SJCRH30 (cell line): ENCODE measurements at regions not wholly inside any gene's neighbourhood (a gene's known extent, or its start where the extent isn't known, plus 50 kb on each side); places are given as distances from the start of the nearest gene placed in this dataset.
A peak's percentile ranks its signal among the peaks of the same experiment; 100 is the strongest.

Source experiments
- DNase-seq, 2 experiments: peaks; one replicate each; pipeline ENCODE4 v3.0.0-alpha.2; 2015 to 2020
- H3K27ac ChIP-seq: fragments of 250-450 bp; sonication (Bioruptor Pico); 2 replicates; pipeline ENCODE4 v1.5.1; 2020; ENCODE audit warnings: mild to moderate bottlenecking, moderate library complexity
- H3K27me3 ChIP-seq: fragments of 250-450 bp; sonication (Bioruptor Pico); 2 replicates; pipeline ENCODE4 v1.5.1; 2020; ENCODE audit warnings: mild to moderate bottlenecking, moderate library complexity
- H3K36me3 ChIP-seq: fragments of 250-450 bp; sonication (Bioruptor Pico); 2 replicates; pipeline ENCODE4 v1.5.1; 2020; ENCODE audit warnings: mild to moderate bottlenecking, moderate library complexity
- H3K4me1 ChIP-seq: fragments of 250-450 bp; sonication (Bioruptor Pico); 2 replicates; pipeline ENCODE4 v1.5.1; 2020; ENCODE audit warnings: mild to moderate bottlenecking, moderate library complexity
- H3K4me3 ChIP-seq: fragments of 250-450 bp; sonication (Bioruptor Pico); 2 replicates; pipeline ENCODE4 v1.5.1; 2020; ENCODE audit warnings: mild to moderate bottlenecking, moderate library complexity
- H3K9me3 ChIP-seq: fragments of 250-450 bp; sonication (Bioruptor Pico); replicated peaks from 2 replicates; pipeline ENCODE4 v1.5.1; 2020; ENCODE audit warnings: mild to moderate bottlenecking, moderate library complexity

- no peak for DNase-seq
- no peaks in the 10 kb centered on the region for H3K4me1 ChIP-seq
- H3K27ac ChIP-seq: no peak overlapping the region
- no peak overlapping the region for H3K4me3 ChIP-seq
- H3K9me3 ChIP-seq: no peaks in the 10 kb centered on the region; the same call in 1 of the 2 replicates
- H3K36me3 ChIP-seq: no peaks in the 10 kb centered on the region
- peaks cover 6% of the 10 kb centered on the region; the same call in 1 of the 2 replicates for H3K27me3 ChIP-seq
Measured at GRCh38 chr2:136479696-136480095, 285.6 kb upstream of the THSD7B start.

- H3K9me3 ChIP-seq: no peaks in the 10 kb centered on the region
- H3K27ac ChIP-seq: no peak overlapping the region
- no peak for DNase-seq
- no peaks in the 10 kb centered on the region for H3K4me1 ChIP-seq
- no peak overlapping the region for H3K4me3 ChIP-seq
- H3K36me3 ChIP-seq: no peaks in the 10 kb centered on the region
- no peaks in the 10 kb centered on the region for H3K27me3 ChIP-seq
Measured at GRCh38 chr2:136468799-136469369, 296.5 kb upstream of the THSD7B start.

- Histone ChIP-seq H3K27me3 (peaks cover 3% of the 10 kb centered on the region), H3K9me3 (no peaks in the 10 kb centered on the region), H3K27ac (no peak overlapping the region), H3K4me3 (no peak overlapping the region), H3K4me1 (no peaks in the 10 kb centered on the region), H3K36me3 (no peaks in the 10 kb centered on the region)
- DNase-seq: no peak
Measured at GRCh38 chr2:136452528-136452927, 312.8 kb upstream of the THSD7B start.

DNA sequence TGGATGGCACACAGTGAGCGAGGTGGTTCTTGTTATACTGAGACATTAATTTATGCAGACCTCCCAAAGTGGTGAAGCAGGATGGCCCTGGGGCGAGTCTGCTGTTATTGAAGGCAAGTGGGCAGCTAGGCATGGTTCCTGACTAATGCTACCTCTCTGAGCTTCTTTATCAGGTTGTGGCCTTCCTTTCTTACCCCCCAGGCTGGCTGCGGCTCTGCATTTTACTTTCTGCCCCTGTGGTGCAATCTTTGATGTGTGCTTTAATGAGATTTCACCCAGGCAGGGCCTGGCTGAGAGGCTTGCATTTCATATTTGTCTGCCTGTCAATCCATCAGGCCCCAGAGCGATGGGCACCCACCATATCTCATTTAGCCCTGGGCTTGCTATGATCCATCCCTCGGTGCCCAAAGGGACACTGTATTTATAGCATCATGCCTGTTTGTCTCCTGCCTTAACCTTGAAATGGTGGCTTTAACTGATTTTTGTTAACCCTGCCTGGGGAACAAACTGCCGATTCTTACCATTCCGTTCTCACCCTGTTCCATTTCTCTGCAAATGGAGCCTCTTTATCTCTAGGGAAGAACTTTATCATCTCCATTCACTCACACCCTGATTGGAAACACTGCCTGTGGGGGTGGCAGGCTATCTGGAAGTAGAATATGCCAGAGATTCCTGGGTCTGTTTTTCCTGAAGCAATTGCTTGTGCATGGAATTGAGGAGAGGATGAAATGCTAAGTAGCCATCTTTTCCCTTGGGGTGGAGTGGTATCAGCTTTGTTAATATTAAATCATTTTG lies 316.2 kb upstream of the THSD7B start:
- DNase-seq: no peak
- Histone ChIP-seq H3K4me1 (no peaks in the 10 kb centered on the region; the same call in 1 of the 2 replicates), H3K36me3 (no peaks in the 10 kb centered on the region), H3K27ac (no peak overlapping the region), H3K27me3 (peaks cover 4% of the 10 kb centered on the region; the same call in 1 of the 2 replicates), H3K9me3 (no peaks in the 10 kb centered on the region), H3K4me3 (no peak overlapping the region)

DNA sequence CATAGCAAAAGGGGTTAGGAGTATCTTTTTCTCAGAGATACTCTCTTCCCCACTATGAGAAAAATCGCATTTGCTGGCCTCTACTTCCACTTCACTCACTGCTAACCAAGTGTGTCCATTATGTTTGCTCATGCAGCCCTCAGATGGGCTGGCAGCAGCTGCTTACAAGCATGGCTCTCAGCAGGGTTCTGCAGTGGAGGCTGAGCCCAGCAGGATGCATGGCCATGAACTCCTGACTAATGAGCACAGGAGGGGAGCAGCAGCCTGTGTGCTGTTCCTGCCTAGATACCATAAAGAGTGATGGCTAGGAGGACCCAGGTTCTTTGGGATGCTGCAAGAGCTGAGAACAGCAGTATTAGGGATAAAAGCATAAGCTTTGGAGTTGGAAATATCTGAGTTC lies 316.9 kb upstream of the THSD7B start:
- DNase-seq: peak in 1 of 2 experiments; percentile 23
- Histone ChIP-seq H3K36me3 (no peaks in the 10 kb centered on the region), H3K27me3 (peaks cover 5% of the 10 kb centered on the region; the same call in 1 of the 2 replicates), H3K4me1 (no peaks in the 10 kb centered on the region; the same call in 1 of the 2 replicates), H3K9me3 (no peaks in the 10 kb centered on the region), H3K4me3 (no peak overlapping the region), H3K27ac (no peak overlapping the region)

GRCh38 chr2:136444323-136444722 lies 321.0 kb upstream of the THSD7B start:
- no peak overlapping the region for H3K27ac ChIP-seq
- H3K4me3 ChIP-seq: no peak overlapping the region
- H3K4me1 ChIP-seq: no peaks in the 10 kb centered on the region; the same call in 1 of the 2 replicates
- peaks cover 5% of the 10 kb centered on the region; the same call in 1 of the 2 replicates for H3K27me3 ChIP-seq
- no peaks in the 10 kb centered on the region for H3K36me3 ChIP-seq
- no peaks in the 10 kb centered on the region for H3K9me3 ChIP-seq
- peak; percentile 14 to 38 for DNase-seq

DNA sequence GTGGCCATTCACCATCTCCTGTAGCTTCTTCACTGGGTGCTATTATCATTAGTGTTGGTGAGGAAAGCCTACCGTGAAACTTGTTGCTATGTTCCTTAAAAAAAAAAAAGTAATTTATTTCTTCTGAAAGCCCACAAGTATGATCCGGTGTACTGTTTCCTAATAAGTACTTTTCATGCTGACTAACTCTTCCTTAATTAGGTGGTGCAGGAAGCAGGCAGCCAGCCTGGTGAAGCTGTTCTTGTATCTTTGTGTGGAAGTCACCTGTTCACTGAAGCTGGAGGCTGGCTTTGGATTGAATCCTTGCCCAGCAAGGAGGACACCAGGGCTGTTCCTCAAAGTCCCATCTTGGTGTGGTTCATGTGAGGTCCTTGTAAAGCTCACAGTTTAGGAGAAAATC lies 321.7 kb upstream of the THSD7B start:
- no peak overlapping the region for H3K4me3 ChIP-seq
- H3K9me3 ChIP-seq: no peaks in the 10 kb centered on the region
- H3K27me3 ChIP-seq: peaks cover 5% of the 10 kb centered on the region; the same call in 1 of the 2 replicates
- H3K27ac ChIP-seq: no peak overlapping the region
- no peaks in the 10 kb centered on the region for H3K36me3 ChIP-seq
- no peaks in the 10 kb centered on the region; the same call in 1 of the 2 replicates for H3K4me1 ChIP-seq
- no peak for DNase-seq

DNA sequence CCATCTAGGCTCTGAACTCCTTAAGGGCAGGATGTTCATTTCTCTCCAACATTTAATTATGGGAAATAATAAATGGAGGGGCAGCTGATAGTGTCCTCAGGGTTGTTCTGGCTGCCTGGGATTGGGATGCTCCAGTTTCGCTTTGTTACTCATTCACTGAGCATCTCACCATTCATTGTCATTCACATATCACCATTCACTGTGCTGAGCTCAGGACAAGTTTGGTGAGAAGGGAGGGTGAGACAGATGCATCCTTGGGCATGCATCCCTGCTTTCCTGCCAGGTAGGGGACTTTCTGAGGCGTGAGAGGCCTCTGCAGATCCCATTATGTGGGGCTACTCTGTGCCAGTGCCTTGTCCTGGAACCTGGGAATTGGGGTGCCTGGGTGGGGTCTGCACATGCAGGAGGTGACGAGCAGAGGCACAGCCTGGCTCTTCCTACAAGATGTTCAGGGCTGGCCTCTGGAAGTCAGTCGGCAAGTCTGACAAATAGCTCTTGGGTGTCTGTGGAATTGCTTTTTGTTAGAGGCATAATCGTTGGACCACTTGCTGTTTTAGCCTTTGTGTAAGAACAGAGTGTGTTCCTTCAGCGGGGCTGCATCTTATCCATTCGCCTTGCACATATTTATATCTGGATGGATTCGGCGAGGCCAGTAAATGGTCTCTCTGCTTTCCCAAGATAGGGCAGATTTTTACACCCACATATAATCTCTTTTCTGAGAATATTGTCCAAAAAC lies 323.2 kb upstream of the THSD7B start:
- peaks cover 5% of the 10 kb centered on the region; the same call in 1 of the 2 replicates for H3K27me3 ChIP-seq
- no peaks in the 10 kb centered on the region; the same call in 1 of the 2 replicates for H3K4me1 ChIP-seq
- H3K36me3 ChIP-seq: no peaks in the 10 kb centered on the region
- H3K9me3 ChIP-seq: no peaks in the 10 kb centered on the region
- no peak for DNase-seq
- H3K4me3 ChIP-seq: no peak overlapping the region
- H3K27ac ChIP-seq: no peak overlapping the region

GRCh38 chr2:136439064-136439676 lies 321.2 kb upstream of the CXCR4 start:
- Histone ChIP-seq H3K27me3 (peaks cover 2% of the 10 kb centered on the region; the same call in 1 of the 2 replicates), H3K4me1 (no peaks in the 10 kb centered on the region; the same call in 1 of the 2 replicates), H3K27ac (no peak overlapping the region), H3K4me3 (no peak overlapping the region), H3K36me3 (no peaks in the 10 kb centered on the region), H3K9me3 (no peaks in the 10 kb centered on the region)
- DNase-seq: no peak

- DNase-seq: no peak
- Histone ChIP-seq H3K36me3 (no peaks in the 10 kb centered on the region), H3K4me3 (no peak overlapping the region), H3K27me3 (no peaks in the 10 kb centered on the region; the same call in 1 of the 2 replicates), H3K27ac (no peak overlapping the region), H3K4me1 (no peaks in the 10 kb centered on the region), H3K9me3 (no peaks in the 10 kb centered on the region)
Measured at GRCh38 chr2:136437461-136437860, 319.5 kb upstream of the CXCR4 start.

DNA sequence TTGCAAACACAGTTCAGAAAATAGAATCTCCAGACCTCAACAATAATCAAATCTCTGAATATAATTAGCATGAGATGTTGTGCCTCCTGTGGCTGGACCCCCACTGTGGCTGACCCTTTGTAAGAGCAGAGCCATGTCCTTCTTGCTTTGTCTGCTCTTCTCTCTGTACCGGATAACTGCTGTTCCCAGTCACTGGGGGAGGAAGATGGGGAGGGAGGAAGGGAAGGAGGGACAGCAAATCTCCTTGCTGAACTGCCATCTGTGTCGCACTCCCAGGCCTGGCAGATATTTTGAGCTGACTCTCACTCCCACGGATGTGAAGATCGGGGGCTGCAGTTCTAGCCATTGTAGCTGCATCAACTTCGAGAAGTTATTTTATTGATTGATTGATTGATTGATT lies 319.0 kb upstream of the CXCR4 start:
- H3K4me3 ChIP-seq: no peak overlapping the region
- no peaks in the 10 kb centered on the region for H3K27me3 ChIP-seq
- no peak for DNase-seq
- H3K9me3 ChIP-seq: no peaks in the 10 kb centered on the region
- no peak overlapping the region for H3K27ac ChIP-seq
- no peaks in the 10 kb centered on the region for H3K4me1 ChIP-seq
- no peaks in the 10 kb centered on the region for H3K36me3 ChIP-seq

- no peaks in the 10 kb centered on the region for H3K27me3 ChIP-seq
- H3K9me3 ChIP-seq: no peaks in the 10 kb centered on the region
- no peaks in the 10 kb centered on the region for H3K4me1 ChIP-seq
- no peak overlapping the region for H3K27ac ChIP-seq
- H3K36me3 ChIP-seq: no peaks in the 10 kb centered on the region
- DNase-seq: no peak
- no peak overlapping the region for H3K4me3 ChIP-seq
Measured at GRCh38 chr2:136434251-136434715, 316.3 kb upstream of the CXCR4 start.

DNA sequence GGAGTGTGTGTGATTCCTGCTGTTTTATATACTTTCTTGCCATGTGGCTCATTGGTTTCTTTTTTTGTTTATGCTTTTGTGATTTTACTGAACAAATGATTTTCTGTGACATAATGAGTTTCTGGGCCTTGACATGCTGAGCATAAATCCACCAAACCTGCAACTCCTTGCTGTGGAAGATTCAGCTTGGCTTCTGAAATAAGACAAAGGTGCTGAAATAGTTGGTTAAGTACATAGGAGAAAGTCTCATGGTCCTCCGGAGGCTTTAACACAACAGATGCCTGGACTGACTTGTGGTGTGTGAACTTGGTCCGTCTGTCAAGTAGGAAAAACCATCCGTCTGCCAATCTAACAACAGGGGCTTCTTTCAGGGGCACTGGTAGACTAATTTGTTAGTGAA lies 315.3 kb upstream of the CXCR4 start:
- Histone ChIP-seq H3K4me3 (no peak overlapping the region), H3K36me3 (no peaks in the 10 kb centered on the region)
- DNase-seq: no peak

DNA sequence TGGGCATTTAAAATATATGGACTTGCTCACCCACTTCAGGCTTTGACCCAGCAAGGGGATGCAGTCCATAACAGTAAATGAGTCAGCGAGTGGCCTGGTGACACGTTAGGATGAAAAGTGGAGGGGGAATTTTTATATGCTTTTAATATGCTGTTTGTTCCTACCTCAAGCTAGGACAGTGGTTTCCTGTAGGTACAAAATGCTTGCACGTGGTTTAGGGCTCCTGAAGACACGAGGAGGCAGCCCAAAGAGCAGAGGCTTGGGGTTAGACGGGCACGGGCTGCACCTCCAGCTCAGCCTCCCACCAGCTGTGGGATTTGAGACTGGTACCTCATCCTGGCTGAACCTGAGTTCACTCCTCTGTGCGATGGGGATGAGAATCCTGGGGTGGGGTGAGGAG lies 306.2 kb upstream of the CXCR4 start:
- H3K4me3 ChIP-seq: no peak overlapping the region; the same call in 1 of the 2 replicates
- no peak overlapping the region for H3K27ac ChIP-seq
- H3K36me3 ChIP-seq: no peaks in the 10 kb centered on the region
- H3K4me1 ChIP-seq: peaks cover 10% of the 10 kb centered on the region; the same call in 1 of the 2 replicates
- no peaks in the 10 kb centered on the region for H3K9me3 ChIP-seq
- DNase-seq: no peak
- no peaks in the 10 kb centered on the region for H3K27me3 ChIP-seq

More for the DNA sequence above, 315.3 kb upstream of the CXCR4 start:
- Histone ChIP-seq H3K27me3 (no peaks in the 10 kb centered on the region), H3K9me3 (no peaks in the 10 kb centered on the region), H3K4me1 (no peaks in the 10 kb centered on the region), H3K27ac (no peak overlapping the region)
